ENCODE measurements at regions not wholly inside any gene's neighbourhood (a gene's known extent, or its start where the extent isn't known, plus 50 kb on each side); places are given as distances from the start of the nearest gene placed in this dataset.

GRCh38 chr4:28357990-28358389 is 1497.3 kb downstream of the STIM2 start:
- Histone ChIP-seq H3K4me3 (no peak overlapping the region), H3K9me3 (no peaks in the 10 kb centered on the region), H3K4me2 (no peak overlapping the region), H3K27ac (no peak overlapping the region), H3K4me1 (no peaks in the 10 kb centered on the region)
- ATAC-seq: peak; percentile 56 to 66; a peak in 2 of 6 replicates
- FAIRE-seq: no peak
- TF ChIP-seq RAD21 (conservative IDR thresholded peaks at IDR 0.05 in 1 of 2, IDR thresholded peaks at IDR 0.05 in 1 of 2): 0 out of 5 replicates have a peak, but pooled peaks have one; percentile 9 to 17
- TF ChIP-seq PBX3 (IDR thresholded peaks at IDR 0.05): no peak
- no peak for TF ChIP-seq CBX8 (IDR thresholded peaks at IDR 0.05)
- ChIA-PET POLR2A (no interaction called here), CTCF (no interaction called here)
- 45% methylated on average over 4 of the region's 4 CpGs for WGBS (ENCODE audit: missing lambda C conversion rate)
- peak in 1 of 2 experiments; percentile 7 for DNase-seq (ENCODE audit: low read depth in 1 of 2, low spot score in 1 of 2)

- Histone ChIP-seq H3K4me2 (no peak overlapping the region), H3K4me3 (no peak overlapping the region), H3K4me1 (no peaks in the 10 kb centered on the region), H3K27ac (no peak overlapping the region), H3K9me3 (no peaks in the 10 kb centered on the region)
- FAIRE-seq (no peak), ATAC-seq (no peak), DNase-seq (ENCODE audit: low read depth in 1 of 2, low spot score in 1 of 2) (no peak)
- TF ChIP-seq BCL3 (IDR thresholded peaks at IDR 0.05): no peak
- TF ChIP-seq ZFP36 (IDR thresholded peaks at IDR 0.05; ENCODE audit: borderline replicate concordance, partially characterized antibody): no peak
- TF ChIP-seq POLR2AphosphoS2 (conservative IDR thresholded peaks at IDR 0.05; ENCODE audit: low read length): no peak
- TF ChIP-seq CTCF (IDR thresholded peaks at IDR 0.05): no peak
- no peak for TF ChIP-seq MAFK (IDR thresholded peaks at IDR 0.05; ENCODE audit: partially characterized antibody)
- no peak for TF ChIP-seq NPAS2 (CRISPR knock-in tag; IDR thresholded peaks at IDR 0.05; ENCODE audit: borderline replicate concordance)
- ChIA-PET POLR2A (no interaction called here), CTCF (no interaction called here)
- WGBS (ENCODE audit: missing lambda C conversion rate): 48% methylated on average over 2 of the region's 2 CpGs
Observed at GRCh38 chr4:28358606-28359005, 1498.0 kb downstream of the STIM2 start.

- no peak for ATAC-seq
- FAIRE-seq: no peak
Observed at GRCh38 chr4:28360681-28361080, 1500.0 kb downstream of the STIM2 start.

More at GRCh38 chr4:28360681-28361080, 1500.0 kb downstream of the STIM2 start:
- no peak overlapping the region for H3K4me3 ChIP-seq
- ChIA-PET POLR2A (no interaction called here), CTCF (no interaction called here)
- no peak overlapping the region for H3K27ac ChIP-seq
- TF ChIP-seq MAX (IDR thresholded peaks at IDR 0.05): no peak
- no peak for TF ChIP-seq HMGXB4 (CRISPR knock-in tag; IDR thresholded peaks at IDR 0.05; ENCODE audit: borderline replicate concordance)
- no peak for TF ChIP-seq BHLHE40 (IDR thresholded peaks at IDR 0.05; ENCODE audit: low read depth, low read length)
- no peak for TF ChIP-seq POLR2A (IDR thresholded peaks at IDR 0.05; ENCODE audit: low read length)
- no peak for TF ChIP-seq ZSCAN20 (CRISPR knock-in tag; IDR thresholded peaks at IDR 0.05)
- TF ChIP-seq GATA3 (IDR thresholded peaks at IDR 0.05; ENCODE audit: borderline replicate concordance): no peak
- no peak for TF ChIP-seq RARB (CRISPR knock-in tag; IDR thresholded peaks at IDR 0.05)
- TF ChIP-seq ESRRA (IDR thresholded peaks at IDR 0.05; ENCODE audit: borderline replicate concordance, low read length): no peak
- no peaks in the 10 kb centered on the region for H3K4me1 ChIP-seq
- no peaks in the 10 kb centered on the region for H3K9me3 ChIP-seq
- DNase-seq (ENCODE audit: low read depth in 1 of 2, low spot score in 1 of 2): no peak
- WGBS (ENCODE audit: missing lambda C conversion rate): 39% methylated on average over 2 of the region's 2 CpGs
- no peak overlapping the region for H3K4me2 ChIP-seq
